Bronchial epithelial cell (primary cell): ENCODE measurements at regions not wholly inside any gene's neighbourhood (a gene's known extent, or its start where the extent isn't known, plus 50 kb on each side); places are given as distances from the start of the nearest gene placed in this dataset.

ENCODE experiments used
- DNase-seq: peaks from one replicate; pipeline ENCODE4 v3.0.0-alpha.2; 2010; ENCODE audit warnings: low read depth
- FAIRE-seq: peaks from 2 replicates; lab custom pipeline; 2011; peaks lifted over from hg19 to GRCh38; lab: Jason Lieb, UNC
- H3K27me3 ChIP-seq: 2 replicates; pipeline ENCODE4 v1.5.1; 2011; ENCODE audit warnings: low read length; ENCODE audit not compliant: control insufficient read depth, insufficient read depth
- H3K36me3 ChIP-seq: 2 replicates; pipeline ENCODE4 v1.5.1; 2011; ENCODE audit warnings: low read length; ENCODE audit not compliant: control insufficient read depth, insufficient read depth
- H3K4me3 ChIP-seq: 2 replicates; pipeline ENCODE4 v1.5.1; 2011; ENCODE audit warnings: mild to moderate bottlenecking, low read depth, low read length, control low read depth
- CTCF ChIP-seq: IDR thresholded peaks from 2 replicates; pipeline ENCODE4 v1.5.1; 2011; ENCODE audit warnings: mild to moderate bottlenecking, moderate library complexity, low read length, control low read depth, inconsistent platforms; ENCODE audit not compliant: insufficient read depth, severe bottlenecking

GRCh38 chr1:83718338-83718737 is 280.6 kb downstream of the TTLL7 start:
- no peak overlapping the region for H3K4me3 ChIP-seq
- H3K36me3 ChIP-seq: no peaks in the 10 kb centered on the region
- no peak for TF ChIP-seq CTCF
- FAIRE-seq (no peak), DNase-seq (no peak)
- no peaks in the 10 kb centered on the region for H3K27me3 ChIP-seq

GRCh38 chr1:83717785-83718184 is 281.1 kb downstream of the TTLL7 start:
- Histone ChIP-seq H3K27me3 (no peaks in the 10 kb centered on the region), H3K4me3 (no peak overlapping the region), H3K36me3 (no peaks in the 10 kb centered on the region)
- FAIRE-seq (no peak), DNase-seq (no peak)
- TF ChIP-seq CTCF: no peak

- FAIRE-seq (no peak), DNase-seq (no peak)
- no peak overlapping the region for H3K4me3 ChIP-seq
- H3K27me3 ChIP-seq: no peaks in the 10 kb centered on the region
- TF ChIP-seq CTCF: no peak
- no peaks in the 10 kb centered on the region for H3K36me3 ChIP-seq
Observed at GRCh38 chr1:83716641-83717040, 282.3 kb downstream of the TTLL7 start.

- no peak for FAIRE-seq
- DNase-seq: no peak
- Histone ChIP-seq H3K4me3 (no peak overlapping the region), H3K36me3 (no peaks in the 10 kb centered on the region), H3K27me3 (no peaks in the 10 kb centered on the region)
- no peak for TF ChIP-seq CTCF
Observed at GRCh38 chr1:83715550-83715949, 283.4 kb downstream of the TTLL7 start.

- DNase-seq (no peak), FAIRE-seq (no peak)
- H3K27me3 ChIP-seq: no peaks in the 10 kb centered on the region
Observed at GRCh38 chr1:83709662-83710061, 289.3 kb downstream of the TTLL7 start.

More at GRCh38 chr1:83709662-83710061, 289.3 kb downstream of the TTLL7 start:
- H3K36me3 ChIP-seq: no peaks in the 10 kb centered on the region
- no peak for TF ChIP-seq CTCF
- no peak overlapping the region for H3K4me3 ChIP-seq
